ENCODE measurements at regions not wholly inside any gene's neighbourhood (a gene's known extent, or its start where the extent isn't known, plus 50 kb on each side); places are given as distances from the start of the nearest gene placed in this dataset.
"Not testable (repeated sequence)": the region's sequence is repeated elsewhere in the genome, so short reads cannot be mapped to it uniquely, and the experiment has no call there.

DNA sequence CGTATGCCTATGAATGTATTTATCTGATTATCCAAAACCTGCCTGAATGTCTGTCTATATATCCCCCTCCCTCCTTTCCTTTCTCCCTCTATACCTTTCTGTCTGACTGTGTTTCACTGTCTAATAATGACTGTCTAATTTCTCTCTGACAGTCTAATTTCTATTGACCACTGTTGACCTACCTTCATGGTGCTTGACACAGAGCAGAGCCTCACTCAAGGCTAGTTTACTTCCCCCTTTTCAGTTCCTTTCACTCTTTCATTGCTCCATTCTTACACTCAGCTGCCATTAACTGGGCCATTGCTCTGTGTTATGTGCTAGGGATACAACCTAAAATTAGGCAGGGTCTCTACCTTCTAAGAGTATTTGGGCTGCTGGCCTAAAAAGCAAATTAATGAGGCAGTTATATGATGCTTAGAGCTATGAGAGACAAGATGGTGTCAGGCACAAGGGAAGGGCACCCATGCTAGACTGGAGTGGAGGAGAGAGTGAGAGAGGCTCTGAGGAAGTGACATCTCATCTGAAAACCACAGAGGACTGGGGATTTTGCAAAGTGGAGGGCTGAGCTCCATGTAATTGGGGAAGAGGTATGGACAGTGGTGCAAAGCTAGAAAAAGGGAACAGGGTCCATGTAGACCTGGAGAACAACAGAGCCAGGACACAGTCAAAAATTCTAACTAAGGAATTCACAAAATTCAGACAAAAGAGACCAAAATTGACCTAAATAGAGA is 348.6 kb upstream of the CHRNA7 start:
- H2AFZ ChIP-seq (ENCODE audit: low read length); DNase-seq; H3K4me3 ChIP-seq (ENCODE audit: low read length); H3K36me3 ChIP-seq (ENCODE audit: insufficient read depth, low read length); H3K79me2 ChIP-seq (ENCODE audit: low read length); H3K27ac ChIP-seq (ENCODE audit: low read length); H3K9me3 ChIP-seq (ENCODE audit: low read length); H3K4me2 ChIP-seq (ENCODE audit: low read depth, low read length, poor library complexity, severe bottlenecking); H4K20me1 ChIP-seq (ENCODE audit: insufficient read depth, low read depth, low read length); H3K4me1 ChIP-seq (ENCODE audit: low read length); H3K9ac ChIP-seq (ENCODE audit: low read length); H3K9me2 ChIP-seq (replicated peaks; ENCODE audit: insufficient read depth, low read length); H3K27me3 ChIP-seq (ENCODE audit: low read length): not testable (repeated sequence)

DNA sequence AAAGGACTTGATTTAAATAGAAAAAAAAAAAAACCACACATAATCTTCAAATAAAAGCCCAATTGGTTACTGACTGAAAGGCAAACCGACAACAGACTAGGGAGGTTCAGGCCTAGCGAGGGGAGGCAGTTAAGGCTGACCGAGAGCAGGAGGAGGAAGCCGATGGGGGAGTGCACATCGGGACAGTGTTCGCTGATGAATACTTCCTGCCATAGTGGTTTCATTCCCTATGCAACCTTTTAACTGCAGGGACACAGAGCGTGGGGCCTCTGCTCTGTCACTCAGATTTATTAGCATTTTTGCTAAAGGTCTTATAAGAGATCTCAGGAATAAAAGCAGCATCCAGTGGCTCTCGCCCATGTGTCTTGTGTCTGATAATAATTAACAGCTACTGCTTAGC is 343.2 kb upstream of the CHRNA7 start:
- not testable (repeated sequence) for H2AFZ ChIP-seq (ENCODE audit: low read length); H4K20me1 ChIP-seq (ENCODE audit: insufficient read depth, low read depth, low read length); H3K36me3 ChIP-seq (ENCODE audit: insufficient read depth, low read length); H3K4me1 ChIP-seq (ENCODE audit: low read length); DNase-seq; H3K27ac ChIP-seq (ENCODE audit: low read length); H3K9me3 ChIP-seq (ENCODE audit: low read length); H3K4me3 ChIP-seq (ENCODE audit: low read length); H3K9ac ChIP-seq (ENCODE audit: low read length); H3K9me2 ChIP-seq (replicated peaks; ENCODE audit: insufficient read depth, low read length); H3K79me2 ChIP-seq (ENCODE audit: low read length); H3K4me2 ChIP-seq (ENCODE audit: low read depth, low read length, poor library complexity, severe bottlenecking); H3K27me3 ChIP-seq (ENCODE audit: low read length)

DNA sequence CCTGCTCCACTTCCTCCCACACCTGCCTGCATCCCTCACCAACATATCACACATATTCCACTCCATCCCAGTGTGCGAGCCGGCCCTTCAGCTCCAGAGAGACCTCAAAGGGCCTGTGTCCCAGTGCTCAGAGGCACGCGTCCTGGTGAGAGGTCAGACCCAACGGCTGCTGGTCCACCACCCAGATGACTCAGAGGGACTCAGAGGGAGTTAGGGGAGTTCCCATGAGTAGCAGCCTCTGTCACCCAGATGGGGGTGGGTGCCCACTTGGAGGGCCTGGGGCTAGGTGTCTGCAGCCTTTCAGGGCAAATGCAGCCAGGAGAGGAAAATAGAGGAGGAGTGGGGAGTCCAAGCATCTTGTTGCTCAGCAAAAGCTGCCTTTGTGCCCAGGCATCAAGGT is 333.8 kb upstream of the CHRNA7 start:
- DNase-seq; H2AFZ ChIP-seq (ENCODE audit: low read length); H3K9me2 ChIP-seq (replicated peaks; ENCODE audit: insufficient read depth, low read length); H3K27ac ChIP-seq (ENCODE audit: low read length); H4K20me1 ChIP-seq (ENCODE audit: insufficient read depth, low read depth, low read length); H3K27me3 ChIP-seq (ENCODE audit: low read length); H3K79me2 ChIP-seq (ENCODE audit: low read length); H3K9ac ChIP-seq (ENCODE audit: low read length); H3K4me1 ChIP-seq (ENCODE audit: low read length); H3K4me3 ChIP-seq (ENCODE audit: low read length); H3K36me3 ChIP-seq (ENCODE audit: insufficient read depth, low read length); H3K4me2 ChIP-seq (ENCODE audit: low read depth, low read length, poor library complexity, severe bottlenecking); H3K9me3 ChIP-seq (ENCODE audit: low read length): not testable (repeated sequence)

DNA sequence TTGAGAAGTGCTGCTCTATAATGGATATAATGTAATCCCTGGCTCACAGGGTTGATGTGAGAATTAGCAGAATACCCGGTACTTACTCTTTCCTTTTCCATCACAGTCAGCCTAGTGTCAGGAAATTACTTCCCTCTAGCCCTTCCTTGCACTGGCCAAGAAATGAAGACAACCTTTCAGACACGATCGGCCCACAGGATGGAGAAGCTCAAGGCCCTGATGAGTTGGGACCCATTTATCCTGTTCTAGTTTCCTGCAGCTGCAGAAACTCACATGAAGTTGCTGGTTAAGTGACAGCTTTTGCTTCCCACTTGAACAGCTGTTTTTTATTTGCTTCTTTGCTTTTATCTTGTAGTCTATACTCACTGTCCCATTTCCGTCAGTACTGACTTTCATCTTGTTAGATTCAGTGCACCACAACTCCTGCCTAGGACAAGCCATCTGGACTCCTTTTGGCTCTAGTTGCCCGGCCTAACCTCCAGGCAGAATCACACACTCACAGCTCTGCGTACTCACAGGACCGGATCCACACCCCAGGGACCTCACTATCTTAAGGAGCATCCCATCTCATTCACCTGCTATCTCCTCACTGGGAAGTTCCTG is 325.1 kb upstream of the CHRNA7 start:
- not testable (repeated sequence) for H3K4me2 ChIP-seq (ENCODE audit: low read depth, low read length, poor library complexity, severe bottlenecking); H3K79me2 ChIP-seq (ENCODE audit: low read length); H3K36me3 ChIP-seq (ENCODE audit: insufficient read depth, low read length); H3K27ac ChIP-seq (ENCODE audit: low read length); H3K4me1 ChIP-seq (ENCODE audit: low read length); H4K20me1 ChIP-seq (ENCODE audit: insufficient read depth, low read depth, low read length); H3K9me2 ChIP-seq (replicated peaks; ENCODE audit: insufficient read depth, low read length); H2AFZ ChIP-seq (ENCODE audit: low read length); H3K27me3 ChIP-seq (ENCODE audit: low read length); H3K9me3 ChIP-seq (ENCODE audit: low read length); H3K4me3 ChIP-seq (ENCODE audit: low read length); H3K9ac ChIP-seq (ENCODE audit: low read length); DNase-seq

DNA sequence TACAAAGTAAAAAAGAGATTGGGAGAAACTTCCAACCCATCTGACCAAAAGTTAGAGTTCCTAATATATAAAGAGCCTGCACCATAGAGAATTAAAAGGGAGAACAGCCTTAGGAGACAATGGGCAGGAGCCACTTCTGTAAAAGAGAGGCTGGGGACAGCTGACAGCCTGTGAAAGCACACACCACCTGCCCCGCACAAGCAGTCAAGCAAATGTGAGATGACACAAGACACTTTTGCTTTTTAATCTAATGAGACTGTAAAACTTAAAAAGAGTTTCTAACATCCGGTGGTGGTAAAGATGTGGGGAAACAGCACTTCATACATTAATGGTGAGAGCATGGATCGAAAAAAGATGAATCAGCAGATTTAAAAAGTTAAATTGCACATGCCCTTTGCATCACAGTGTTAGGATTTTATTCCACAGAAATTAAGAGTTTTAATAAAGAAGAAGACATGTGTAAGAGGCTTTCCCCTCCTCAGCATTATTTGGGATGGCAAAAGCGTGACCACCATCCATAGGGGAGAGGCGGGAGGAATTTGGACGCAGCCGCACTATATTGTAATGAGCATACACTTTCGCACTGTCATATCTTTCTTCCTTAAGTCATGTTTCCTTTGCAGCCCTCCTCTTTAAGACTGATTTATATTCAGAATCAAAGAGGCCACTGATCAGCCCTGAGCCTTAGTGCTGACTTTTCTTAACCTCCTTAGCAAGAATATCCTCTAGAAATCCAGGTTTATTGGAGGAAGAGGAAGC is 322.2 kb upstream of the CHRNA7 start:
- not testable (repeated sequence) for H3K4me1 ChIP-seq (ENCODE audit: low read length); H3K9me3 ChIP-seq (ENCODE audit: low read length); H3K9ac ChIP-seq (ENCODE audit: low read length); H3K27ac ChIP-seq (ENCODE audit: low read length); H3K4me3 ChIP-seq (ENCODE audit: low read length); H3K9me2 ChIP-seq (replicated peaks; ENCODE audit: insufficient read depth, low read length); H2AFZ ChIP-seq (ENCODE audit: low read length); H3K79me2 ChIP-seq (ENCODE audit: low read length); H3K36me3 ChIP-seq (ENCODE audit: insufficient read depth, low read length); H4K20me1 ChIP-seq (ENCODE audit: insufficient read depth, low read depth, low read length); H3K27me3 ChIP-seq (ENCODE audit: low read length); H3K4me2 ChIP-seq (ENCODE audit: low read depth, low read length, poor library complexity, severe bottlenecking); DNase-seq

DNA sequence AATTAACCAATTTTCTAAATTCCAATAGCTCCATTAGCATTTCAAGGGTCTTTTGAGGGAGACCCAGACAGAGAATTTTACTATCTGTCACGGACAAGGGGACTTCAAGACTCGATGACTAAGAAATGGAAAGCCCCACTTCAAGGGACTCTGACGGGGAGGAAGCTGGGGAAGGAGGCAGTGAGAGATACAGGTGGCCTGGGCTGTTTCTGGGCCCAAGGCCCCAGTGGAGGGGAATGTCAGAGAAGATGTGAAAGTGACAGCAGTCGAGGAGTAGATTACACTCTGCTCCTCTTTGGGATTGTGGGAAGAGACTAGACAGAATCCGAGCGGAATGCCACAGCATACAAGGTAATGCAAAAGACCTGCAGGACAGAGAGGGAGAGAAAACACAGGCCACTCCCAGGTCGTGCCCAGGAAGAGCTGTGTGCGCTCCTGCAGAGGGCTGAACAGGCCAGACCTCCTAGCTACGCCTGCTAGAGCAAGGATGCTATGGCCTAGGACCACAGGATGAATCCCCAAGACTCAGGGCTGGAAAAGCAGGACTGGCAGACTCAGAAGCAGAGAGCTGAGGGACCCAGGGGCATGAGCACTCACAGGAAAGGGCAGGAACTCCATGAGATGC is 321.5 kb upstream of the CHRNA7 start:
- H2AFZ ChIP-seq (ENCODE audit: low read length); H3K4me2 ChIP-seq (ENCODE audit: low read depth, low read length, poor library complexity, severe bottlenecking); H3K27me3 ChIP-seq (ENCODE audit: low read length); H3K36me3 ChIP-seq (ENCODE audit: insufficient read depth, low read length); H3K27ac ChIP-seq (ENCODE audit: low read length); H4K20me1 ChIP-seq (ENCODE audit: insufficient read depth, low read depth, low read length); H3K9ac ChIP-seq (ENCODE audit: low read length); DNase-seq; H3K4me1 ChIP-seq (ENCODE audit: low read length); H3K9me3 ChIP-seq (ENCODE audit: low read length); H3K79me2 ChIP-seq (ENCODE audit: low read length); H3K9me2 ChIP-seq (replicated peaks; ENCODE audit: insufficient read depth, low read length); H3K4me3 ChIP-seq (ENCODE audit: low read length): not testable (repeated sequence)

DNA sequence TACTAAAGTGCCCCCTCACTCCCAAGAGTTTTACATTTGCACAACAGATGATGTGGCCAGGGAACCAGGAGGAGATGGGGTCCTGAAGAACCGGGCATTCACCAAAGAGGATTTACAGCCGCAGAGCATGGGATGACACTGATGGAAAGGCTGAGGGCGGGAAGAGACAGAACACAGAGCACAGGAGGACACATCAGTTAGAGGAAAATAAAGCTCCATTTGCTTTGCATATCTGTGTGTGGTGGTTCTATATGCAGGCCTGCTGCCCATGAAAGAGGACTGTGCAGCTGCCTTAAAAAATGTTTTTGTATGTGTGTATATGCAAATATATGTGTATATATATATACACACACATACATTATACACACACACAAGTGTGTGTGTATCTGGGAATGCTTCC is 320.8 kb upstream of the CHRNA7 start:
- not testable (repeated sequence) for H3K27ac ChIP-seq (ENCODE audit: low read length); H3K4me1 ChIP-seq (ENCODE audit: low read length); DNase-seq; H3K36me3 ChIP-seq (ENCODE audit: insufficient read depth, low read length); H3K9me3 ChIP-seq (ENCODE audit: low read length); H2AFZ ChIP-seq (ENCODE audit: low read length); H3K9me2 ChIP-seq (replicated peaks; ENCODE audit: insufficient read depth, low read length); H3K4me2 ChIP-seq (ENCODE audit: low read depth, low read length, poor library complexity, severe bottlenecking); H3K9ac ChIP-seq (ENCODE audit: low read length); H3K27me3 ChIP-seq (ENCODE audit: low read length); H3K4me3 ChIP-seq (ENCODE audit: low read length); H4K20me1 ChIP-seq (ENCODE audit: insufficient read depth, low read depth, low read length); H3K79me2 ChIP-seq (ENCODE audit: low read length)

DNA sequence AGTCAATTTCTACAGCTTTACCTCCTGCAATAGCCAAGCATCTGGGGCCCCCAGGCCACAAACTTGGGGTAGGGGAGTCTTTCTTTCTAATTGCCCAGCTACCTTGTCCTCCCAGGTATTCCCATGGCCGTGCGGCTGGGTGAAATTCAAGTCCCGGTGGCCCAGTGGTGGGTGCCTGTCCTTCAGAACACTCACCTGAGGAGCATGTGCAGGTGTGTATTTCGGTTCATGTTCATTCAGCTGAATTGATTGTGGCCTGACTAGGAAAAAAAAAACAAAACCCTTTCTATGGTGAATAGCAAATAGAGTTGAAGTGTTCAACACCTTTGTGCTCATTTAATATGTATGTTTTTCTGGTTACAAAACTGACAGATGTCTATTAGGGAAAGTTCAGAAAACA is 319.5 kb upstream of the CHRNA7 start:
- not testable (repeated sequence) for H2AFZ ChIP-seq (ENCODE audit: low read length); H3K36me3 ChIP-seq (ENCODE audit: insufficient read depth, low read length); H4K20me1 ChIP-seq (ENCODE audit: insufficient read depth, low read depth, low read length); H3K27ac ChIP-seq (ENCODE audit: low read length); H3K9ac ChIP-seq (ENCODE audit: low read length); H3K9me3 ChIP-seq (ENCODE audit: low read length); H3K4me1 ChIP-seq (ENCODE audit: low read length); H3K27me3 ChIP-seq (ENCODE audit: low read length); H3K79me2 ChIP-seq (ENCODE audit: low read length); H3K9me2 ChIP-seq (replicated peaks; ENCODE audit: insufficient read depth, low read length); H3K4me2 ChIP-seq (ENCODE audit: low read depth, low read length, poor library complexity, severe bottlenecking); DNase-seq; H3K4me3 ChIP-seq (ENCODE audit: low read length)
